ENCODE measurements at regions not wholly inside any gene's neighbourhood (a gene's known extent, or its start where the extent isn't known, plus 50 kb on each side); places are given as distances from the start of the nearest gene placed in this dataset.

- Histone ChIP-seq H3K4ac (ENCODE audit: low read depth, low read length) (no peak overlapping the region), H3K79me2 (ENCODE audit: insufficient read depth, low read length) (no peaks in the 10 kb centered on the region), H3K27ac (ENCODE audit: insufficient read length, low read depth, low read length) (no peak overlapping the region), H3K14ac (ENCODE audit: insufficient read depth, low read length) (no peak overlapping the region), H2BK5ac (ENCODE audit: insufficient read length, low read length) (no peak overlapping the region), H3K23ac (ENCODE audit: insufficient read length, low read depth, low read length) (no peak overlapping the region), H2BK20ac (ENCODE audit: low read depth, low read length, poor library complexity, severe bottlenecking) (no peak overlapping the region), H2BK120ac (ENCODE audit: low read depth, low read length, poor library complexity, severe bottlenecking) (no peak overlapping the region), H4K8ac (replicated peaks; ENCODE audit: insufficient read length, low read depth, low read length) (no peak overlapping the region), H3T11ph (ENCODE audit: low read length) (no peak overlapping the region), H3K18ac (ENCODE audit: insufficient read length, low read depth, low read length) (no peak overlapping the region), H3K4me1 (ENCODE audit: insufficient read depth, low read length) (no peaks in the 10 kb centered on the region), H4K5ac (ENCODE audit: insufficient read length, low read depth, low read length) (no peak overlapping the region), H2BK15ac (ENCODE audit: low read depth, low read length) (no peak overlapping the region), H3K4me2 (ENCODE audit: insufficient read depth, insufficient read length, low read length) (no peak overlapping the region), H3K79me1 (ENCODE audit: insufficient read depth, low read depth, low read length, poor library complexity, severe bottlenecking) (no peaks in the 10 kb centered on the region), H4K91ac (ENCODE audit: insufficient read length, low read depth, low read length) (no peak overlapping the region), H4K20me1 (ENCODE audit: control insufficient read depth, insufficient read depth, insufficient read length) (no peaks in the 10 kb centered on the region), H3K27me3 (ENCODE audit: insufficient read depth, low read length) (no peaks in the 10 kb centered on the region), H3K9me3 (ENCODE audit: control insufficient read depth, low read depth, low read length) (no peaks in the 10 kb centered on the region), H2AK5ac (ENCODE audit: insufficient read length, low read length) (no peak overlapping the region), H2AFZ (ENCODE audit: low read length) (no peak overlapping the region), H3K23me2 (ENCODE audit: insufficient read length, low read depth, low read length, poor library complexity, severe bottlenecking) (no peaks in the 10 kb centered on the region), H3K9ac (ENCODE audit: extremely low read depth, insufficient read length, low read length) (no peak overlapping the region), H2BK12ac (ENCODE audit: insufficient read length, low read depth, low read length) (no peak overlapping the region), H3K56ac (ENCODE audit: insufficient read length, low read depth, low read length) (no peak overlapping the region)
- H3K27me3 Mint-ChIP-seq (ENCODE audit: low read depth) = no peaks in the 10 kb centered on the region
- no peak overlapping the region for H3K27ac Mint-ChIP-seq
- H3K36me3 Mint-ChIP-seq (ENCODE audit: insufficient read depth in 1 of 3, low read depth in 3 of 3) = no peaks in the 10 kb centered on the region
- no peak for TF ChIP-seq CTCF (conservative IDR thresholded peaks at IDR 0.05)
- no CpG with 5 or more reads among the region's 1 CpG for WGBS (ENCODE audit: extremely low coverage, insufficient read length, low lambda C conversion rate)
- DNase-seq = no peak
- H3K4me3 Mint-ChIP-seq = no peak overlapping the region
- H3K4me1 Mint-ChIP-seq = no peaks in the 10 kb centered on the region
- H3K9me3 Mint-ChIP-seq = no peaks in the 10 kb centered on the region
Measured at GRCh38 chr13:63643543-63643942, 2227.9 kb upstream of the PCDH20 start.
